Tibial nerve (tissue), 4 donors: ENCODE measurements at regions not wholly inside any gene's neighbourhood (a gene's known extent, or its start where the extent isn't known, plus 50 kb on each side); places are given as distances from the start of the nearest gene placed in this dataset.

Experiments
- DNase-seq, 2 donors: peaks; one replicate each; pipeline ENCODE4 v3.0.0-alpha.2; 2019; ENCODE audit warnings: low spot score in 2 of 2
- H3K27ac ChIP-seq, 4 donors: fragments of 200-600 bp; sonication (generic) in 3 of 4; one replicate each; pipeline ENCODE4 v1.5.1; 2017 to 2019; ENCODE audit warnings: mild to moderate bottlenecking in 1 of 4
- H3K27me3 ChIP-seq, 2 donors: fragments of 200-600 bp; sonication (generic) in 1 of 2; one replicate each; pipeline versions ENCODE4 v1.5.1 to v1.6.0; 2017 to 2019
- H3K36me3 ChIP-seq, 3 donors: fragments of 200-600 bp; sonication (generic); one replicate each; pipeline ENCODE4 v1.5.1; 2018 to 2019
- H3K4me1 ChIP-seq, 4 donors: fragments of 200-600 bp; sonication (generic) in 3 of 4; one replicate each; pipeline ENCODE4 v1.5.1; 2017 to 2019
- H3K4me3 ChIP-seq, 4 donors: fragments of 200-600 bp; sonication (generic) in 3 of 4; one replicate each; pipeline ENCODE4 v1.5.1; 2017 to 2019; ENCODE audit warnings: mild to moderate bottlenecking in 1 of 4, moderate library complexity in 1 of 4
- H3K9me3 ChIP-seq, 4 donors: fragments of 200-600 bp; sonication (generic) in 3 of 4; one replicate each; pipeline ENCODE4 v1.5.1; 2017 to 2019
- EP300 ChIP-seq, 2 donors: sonication (generic); formaldehyde crosslinking; IDR thresholded peaks; one replicate each; pipeline ENCODE4 v1.6.1; 2017; ENCODE audit warnings: antibody characterized with exemption in 2 of 2, mild to moderate bottlenecking in 1 of 2
- POLR2A ChIP-seq, 2 donors: fragments of 450-650 bp; IDR thresholded peaks; one replicate each; pipeline ENCODE4 v1.6.1; 2017; ENCODE audit warnings: antibody characterized with exemption in 2 of 2, mild to moderate bottlenecking in 2 of 2, moderate library complexity in 2 of 2
- WGBS, 2 donors: methylation state at CpG; one replicate each; pipeline ENCODE4 v1.1.5; 2018; 5-methylcytosine and 5-hydroxymethylcytosine counted together
- TF ChIP-seq, protein P1 (sequence below), 5 experiments: fragments of 200-600 bp in 3 of 5; fragments of 450-650 bp in 2 of 5; sonication (generic) in 3 of 5; IDR thresholded peaks; one replicate each; pipeline ENCODE4 v1.5.1; 2016 to 2019; ENCODE audit warnings: antibody characterized with exemption in 5 of 5, mild to moderate bottlenecking in 3 of 5, moderate library complexity in 2 of 5

- Histone ChIP-seq H3K27ac (no peak overlapping the region), H3K4me3 (no peak overlapping the region), H3K9me3 (no peaks in the 10 kb centered on the region), H3K4me1 (peaks cover 0 to 13% (median 1%) of the 10 kb centered on the region in 4 donors), H3K27me3 (no peaks in the 10 kb centered on the region), H3K36me3 (no peaks in the 10 kb centered on the region)
- no peak for DNase-seq
- whole genome bisulfite sequencing, 2 donors = 97 to 98% methylated on average over 2 of the region's 2 CpGs
- no peak for TF ChIP-seq POLR2A (IDR thresholded peaks at IDR 0.05)
- no peak for TF ChIP-seq EP300 (IDR thresholded peaks at IDR 0.05)
- TF ChIP-seq, protein P1, sequence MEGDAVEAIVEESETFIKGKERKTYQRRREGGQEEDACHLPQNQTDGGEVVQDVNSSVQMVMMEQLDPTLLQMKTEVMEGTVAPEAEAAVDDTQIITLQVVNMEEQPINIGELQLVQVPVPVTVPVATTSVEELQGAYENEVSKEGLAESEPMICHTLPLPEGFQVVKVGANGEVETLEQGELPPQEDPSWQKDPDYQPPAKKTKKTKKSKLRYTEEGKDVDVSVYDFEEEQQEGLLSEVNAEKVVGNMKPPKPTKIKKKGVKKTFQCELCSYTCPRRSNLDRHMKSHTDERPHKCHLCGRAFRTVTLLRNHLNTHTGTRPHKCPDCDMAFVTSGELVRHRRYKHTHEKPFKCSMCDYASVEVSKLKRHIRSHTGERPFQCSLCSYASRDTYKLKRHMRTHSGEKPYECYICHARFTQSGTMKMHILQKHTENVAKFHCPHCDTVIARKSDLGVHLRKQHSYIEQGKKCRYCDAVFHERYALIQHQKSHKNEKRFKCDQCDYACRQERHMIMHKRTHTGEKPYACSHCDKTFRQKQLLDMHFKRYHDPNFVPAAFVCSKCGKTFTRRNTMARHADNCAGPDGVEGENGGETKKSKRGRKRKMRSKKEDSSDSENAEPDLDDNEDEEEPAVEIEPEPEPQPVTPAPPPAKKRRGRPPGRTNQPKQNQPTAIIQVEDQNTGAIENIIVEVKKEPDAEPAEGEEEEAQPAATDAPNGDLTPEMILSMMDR (IDR thresholded peaks at IDR 0.05) = no peak
Observed at GRCh38 chr14:44640416-44640815, 133.3 kb upstream of the FSCB start.

DNA sequence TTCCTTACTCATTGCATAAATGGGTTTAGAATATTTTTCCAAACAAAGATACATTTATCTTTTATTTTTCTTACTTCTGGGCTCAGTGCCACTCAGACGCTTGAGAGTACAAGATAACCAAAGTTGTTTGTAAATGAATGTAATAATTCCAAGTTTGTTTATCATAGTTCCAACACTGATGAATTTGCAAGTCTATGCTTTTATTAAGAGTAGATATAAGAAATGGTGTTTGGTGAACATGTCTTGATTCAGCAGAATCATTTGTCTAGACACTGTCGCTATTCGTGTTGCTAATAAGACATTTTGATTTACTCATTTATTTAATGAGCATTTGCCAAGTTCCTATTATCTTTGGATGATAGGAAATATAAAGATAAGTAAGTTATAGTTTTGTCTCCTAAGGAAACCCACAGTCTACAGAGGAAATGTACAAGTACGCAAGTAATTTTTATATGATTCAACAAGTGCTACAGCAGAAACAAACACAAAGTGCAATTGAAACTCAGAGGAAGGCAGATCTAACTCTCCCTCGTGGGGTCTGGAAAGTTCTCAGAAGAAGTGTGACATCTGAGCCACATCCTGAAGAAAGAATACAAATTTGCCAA, 132.8 kb upstream of the FSCB start:
- TF ChIP-seq, protein P1 (IDR thresholded peaks at IDR 0.05) = no peak
- TF ChIP-seq EP300 (IDR thresholded peaks at IDR 0.05) = no peak
- no peaks in the 10 kb centered on the region for H3K27me3 ChIP-seq
- DNase-seq = no peak
- whole genome bisulfite sequencing, 2 donors = 31 to 34% methylated on average over 5 of the region's 5 CpGs
- no peak overlapping the region for H3K4me3 ChIP-seq
- peaks cover 0 to 13% (median 1%) of the 10 kb centered on the region in 4 donors for H3K4me1 ChIP-seq
- no peaks in the 10 kb centered on the region for H3K9me3 ChIP-seq
- no peak overlapping the region for H3K27ac ChIP-seq
- H3K36me3 ChIP-seq = no peaks in the 10 kb centered on the region

DNA sequence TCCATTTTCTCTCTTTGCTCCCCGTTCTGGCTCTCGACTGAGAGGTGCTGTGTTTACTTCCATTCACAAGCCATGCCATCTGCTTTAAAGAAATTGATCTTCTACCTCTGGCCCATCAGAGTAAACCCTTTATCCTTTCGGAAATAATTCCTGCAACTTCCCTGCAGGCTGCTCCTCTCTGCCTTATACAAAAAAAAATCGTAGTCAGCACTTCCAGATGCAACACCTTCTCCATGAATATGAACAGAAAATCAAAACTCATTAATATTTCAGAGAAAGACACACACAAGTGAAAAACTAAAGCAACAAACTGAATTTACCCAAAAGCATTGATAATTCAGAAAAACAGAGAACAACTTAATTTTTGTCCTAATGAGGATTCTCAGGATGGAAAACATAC, 127.6 kb upstream of the FSCB start:
- DNase-seq = no peak
- Histone ChIP-seq H3K27ac (no peak overlapping the region), H3K27me3 (no peaks in the 10 kb centered on the region), H3K4me3 (no peak overlapping the region), H3K36me3 (no peaks in the 10 kb centered on the region), H3K4me1 (peaks cover 0 to 13% (median 1%) of the 10 kb centered on the region in 4 donors), H3K9me3 (no peaks in the 10 kb centered on the region)
- no peak for TF ChIP-seq EP300 (IDR thresholded peaks at IDR 0.05)
- TF ChIP-seq, protein P1 (IDR thresholded peaks at IDR 0.05) = no peak
- no peak for TF ChIP-seq POLR2A (IDR thresholded peaks at IDR 0.05)
- 78 to 85% methylated on average over 4 of the region's 4 CpGs for WGBS, 2 donors

- Histone ChIP-seq H3K9me3 (no peaks in the 10 kb centered on the region), H3K27me3 (no peaks in the 10 kb centered on the region), H3K36me3 (no peaks in the 10 kb centered on the region), H3K4me1 (no peaks in the 10 kb centered on the region), H3K27ac (no peak overlapping the region), H3K4me3 (no peak overlapping the region)
- TF ChIP-seq, protein P1 (IDR thresholded peaks at IDR 0.05) = no peak
- TF ChIP-seq POLR2A (IDR thresholded peaks at IDR 0.05) (no peak), EP300 (IDR thresholded peaks at IDR 0.05) (no peak)
- no peak for DNase-seq
- whole genome bisulfite sequencing, 2 donors = 86 to 96% methylated on average over 2 of the region's 2 CpGs
Observed at GRCh38 chr14:44626423-44626822, 119.3 kb upstream of the FSCB start.

- H3K27me3 ChIP-seq = no peaks in the 10 kb centered on the region
- no peak for DNase-seq
- no peaks in the 10 kb centered on the region for H3K36me3 ChIP-seq
- no peak overlapping the region for H3K4me3 ChIP-seq
- WGBS, 2 donors = 65 to 86% methylated on average over 1 of the region's 1 CpG
- TF ChIP-seq, protein P1 (IDR thresholded peaks at IDR 0.05) = no peak
- TF ChIP-seq EP300 (IDR thresholded peaks at IDR 0.05) = no peak
- TF ChIP-seq POLR2A (IDR thresholded peaks at IDR 0.05) = no peak
- H3K4me1 ChIP-seq = peaks cover 0 to 4% (median 0%) of the 10 kb centered on the region in 4 donors
- H3K9me3 ChIP-seq = no peaks in the 10 kb centered on the region
- H3K27ac ChIP-seq = no peak overlapping the region
Observed at GRCh38 chr14:44625098-44625497, 118.0 kb upstream of the FSCB start.
